ENCODE measurements at regions not wholly inside any gene's neighbourhood (a gene's known extent, or its start where the extent isn't known, plus 50 kb on each side); places are given as distances from the start of the nearest gene placed in this dataset.
"Not testable (repeated sequence)": the region's sequence is repeated elsewhere in the genome, so short reads cannot be mapped to it uniquely, and the experiment has no call there.

DNA sequence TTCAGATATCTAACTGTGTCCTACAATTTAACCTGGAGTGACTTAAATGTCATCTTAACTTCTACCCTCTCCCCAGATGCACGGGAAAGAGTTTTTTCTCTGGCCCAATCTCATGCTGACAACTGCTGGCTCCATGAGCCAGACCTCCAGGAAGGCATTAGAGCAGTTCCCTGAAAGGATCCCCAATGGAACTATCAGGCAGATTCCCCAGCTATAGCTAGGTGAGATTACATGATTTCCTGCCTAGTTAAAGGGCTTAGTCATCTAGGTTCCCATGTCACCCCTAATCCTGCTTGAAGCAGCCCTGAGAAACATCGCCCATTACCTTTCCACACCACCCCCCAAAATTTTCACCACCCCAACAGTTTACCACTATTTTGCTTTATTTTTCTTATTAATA, 373.5 kb upstream of the TRPC7 start:
- no peaks in the 10 kb centered on the region for H3K36me3 Mint-ChIP-seq
- DNase-seq (ENCODE audit: low spot score), result no peak

DNA sequence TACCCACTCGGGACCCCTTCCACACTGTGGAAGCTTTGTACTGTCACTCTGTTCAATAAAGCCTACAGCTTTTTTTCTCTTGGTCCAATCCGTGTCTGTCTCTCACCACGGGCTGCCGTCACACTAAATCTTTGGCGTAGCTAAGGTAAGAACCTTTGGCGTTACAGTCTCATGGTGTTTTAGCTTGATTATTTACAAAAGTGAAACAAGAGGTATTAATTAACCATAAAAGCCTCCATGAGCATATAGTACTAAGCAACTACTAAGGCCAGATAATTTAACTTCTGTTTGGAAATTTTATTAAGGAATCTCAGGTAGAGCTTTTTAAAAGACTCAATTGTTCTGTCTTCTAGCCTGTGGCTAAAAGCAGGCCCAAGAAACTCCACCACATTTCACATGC, 370.7 kb upstream of the TRPC7 start:
- Mint-ChIP-seq H3K27me3 (ENCODE audit: insufficient read depth, low read depth) (peaks cover 5% of the 10 kb centered on the region), H3K9me3 (peaks cover 5% of the 10 kb centered on the region), H3K27ac (no peak overlapping the region), H3K36me3 (no peaks in the 10 kb centered on the region), H3K4me1 (peaks cover 8% of the 10 kb centered on the region), H3K4me3 (no peak overlapping the region)
- Histone ChIP-seq H4K20me1 (ENCODE audit: low read depth) (no peaks in the 10 kb centered on the region), H3K4me3 (no peak overlapping the region), H3K79me2 (ENCODE audit: low read depth) (no peaks in the 10 kb centered on the region), H2AFZ (replicated peaks) (no peak overlapping the region), H3K4me1 (no peaks in the 10 kb centered on the region), H3K36me3 (no peaks in the 10 kb centered on the region), H3K27ac (no peak overlapping the region), H3K9ac (no peak overlapping the region), H3K9me3 (ENCODE audit: low read depth) (no peaks in the 10 kb centered on the region), H3K4me2 (no peak overlapping the region), H3F3A (ENCODE audit: low read depth) (no peaks in the 10 kb centered on the region), H3K27me3 (no peaks in the 10 kb centered on the region)
- no peak for TF ChIP-seq EZH2phosphoT487 (IDR thresholded peaks at IDR 0.05)
- TF ChIP-seq, protein P1, sequence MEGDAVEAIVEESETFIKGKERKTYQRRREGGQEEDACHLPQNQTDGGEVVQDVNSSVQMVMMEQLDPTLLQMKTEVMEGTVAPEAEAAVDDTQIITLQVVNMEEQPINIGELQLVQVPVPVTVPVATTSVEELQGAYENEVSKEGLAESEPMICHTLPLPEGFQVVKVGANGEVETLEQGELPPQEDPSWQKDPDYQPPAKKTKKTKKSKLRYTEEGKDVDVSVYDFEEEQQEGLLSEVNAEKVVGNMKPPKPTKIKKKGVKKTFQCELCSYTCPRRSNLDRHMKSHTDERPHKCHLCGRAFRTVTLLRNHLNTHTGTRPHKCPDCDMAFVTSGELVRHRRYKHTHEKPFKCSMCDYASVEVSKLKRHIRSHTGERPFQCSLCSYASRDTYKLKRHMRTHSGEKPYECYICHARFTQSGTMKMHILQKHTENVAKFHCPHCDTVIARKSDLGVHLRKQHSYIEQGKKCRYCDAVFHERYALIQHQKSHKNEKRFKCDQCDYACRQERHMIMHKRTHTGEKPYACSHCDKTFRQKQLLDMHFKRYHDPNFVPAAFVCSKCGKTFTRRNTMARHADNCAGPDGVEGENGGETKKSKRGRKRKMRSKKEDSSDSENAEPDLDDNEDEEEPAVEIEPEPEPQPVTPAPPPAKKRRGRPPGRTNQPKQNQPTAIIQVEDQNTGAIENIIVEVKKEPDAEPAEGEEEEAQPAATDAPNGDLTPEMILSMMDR (IDR thresholded peaks at IDR 0.05), result no peak
- TF ChIP-seq EZH2 (IDR thresholded peaks at IDR 0.05), result no peak
- DNase-seq (ENCODE audit: low spot score), result no peak

More for the DNA sequence above, 373.5 kb upstream of the TRPC7 start:
- Histone ChIP-seq H3F3A (ENCODE audit: low read depth) (no peaks in the 10 kb centered on the region), H4K20me1 (ENCODE audit: low read depth) (no peaks in the 10 kb centered on the region), H3K4me2 (no peak overlapping the region), H3K9ac (no peak overlapping the region), H3K79me2 (ENCODE audit: low read depth) (no peaks in the 10 kb centered on the region), H3K4me1 (no peaks in the 10 kb centered on the region), H3K27me3 (no peaks in the 10 kb centered on the region), H3K9me3 (ENCODE audit: low read depth) (no peaks in the 10 kb centered on the region), H2AFZ (replicated peaks) (no peak overlapping the region), H3K27ac (no peak overlapping the region), H3K36me3 (no peaks in the 10 kb centered on the region), H3K4me3 (no peak overlapping the region)
- no peak overlapping the region for H3K4me3 Mint-ChIP-seq
- peaks cover 20% of the 10 kb centered on the region for H3K9me3 Mint-ChIP-seq
- H3K27me3 Mint-ChIP-seq (ENCODE audit: insufficient read depth, low read depth), result peaks cover 5% of the 10 kb centered on the region
- H3K4me1 Mint-ChIP-seq, result peaks cover 7% of the 10 kb centered on the region
- no peak overlapping the region for H3K27ac Mint-ChIP-seq
- TF ChIP-seq EZH2phosphoT487 (IDR thresholded peaks at IDR 0.05), result no peak
- no peak for TF ChIP-seq EZH2 (IDR thresholded peaks at IDR 0.05)
- TF ChIP-seq, protein P1 (IDR thresholded peaks at IDR 0.05), result no peak

DNA sequence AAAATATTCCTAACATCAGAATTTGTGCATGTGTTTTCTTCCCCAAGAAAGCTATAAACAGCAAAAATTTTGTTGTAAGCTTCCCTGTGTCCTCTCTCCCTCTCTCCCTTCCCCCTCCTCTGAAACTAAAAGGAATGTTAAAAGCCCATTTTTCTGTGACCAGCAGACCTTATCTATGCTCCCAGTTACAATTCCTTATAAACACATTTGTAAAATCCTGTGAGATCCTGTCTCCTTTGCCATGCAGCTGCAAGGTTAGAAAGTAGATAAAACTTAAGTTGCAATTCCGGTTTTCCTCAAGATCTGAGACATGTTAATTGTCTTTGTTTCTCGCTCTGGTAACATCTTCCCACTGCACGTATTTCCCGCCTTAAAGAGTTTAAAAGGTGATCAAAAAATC, 370.3 kb upstream of the TRPC7 start:
- H3K36me3 Mint-ChIP-seq; H3K27me3 Mint-ChIP-seq (ENCODE audit: insufficient read depth, low read depth); H3F3A ChIP-seq (ENCODE audit: low read depth); H3K4me2 ChIP-seq; H3K9ac ChIP-seq; H3K9me3 Mint-ChIP-seq; H3K27ac Mint-ChIP-seq; H3K4me3 Mint-ChIP-seq; H3K9me3 ChIP-seq (ENCODE audit: low read depth); H3K4me1 ChIP-seq; H3K4me3 ChIP-seq; H2AFZ ChIP-seq (replicated peaks); DNase-seq (ENCODE audit: low spot score); H3K79me2 ChIP-seq (ENCODE audit: low read depth); H4K20me1 ChIP-seq (ENCODE audit: low read depth); H3K27ac ChIP-seq; H3K4me1 Mint-ChIP-seq; H3K36me3 ChIP-seq; H3K27me3 ChIP-seq: not testable (repeated sequence)

DNA sequence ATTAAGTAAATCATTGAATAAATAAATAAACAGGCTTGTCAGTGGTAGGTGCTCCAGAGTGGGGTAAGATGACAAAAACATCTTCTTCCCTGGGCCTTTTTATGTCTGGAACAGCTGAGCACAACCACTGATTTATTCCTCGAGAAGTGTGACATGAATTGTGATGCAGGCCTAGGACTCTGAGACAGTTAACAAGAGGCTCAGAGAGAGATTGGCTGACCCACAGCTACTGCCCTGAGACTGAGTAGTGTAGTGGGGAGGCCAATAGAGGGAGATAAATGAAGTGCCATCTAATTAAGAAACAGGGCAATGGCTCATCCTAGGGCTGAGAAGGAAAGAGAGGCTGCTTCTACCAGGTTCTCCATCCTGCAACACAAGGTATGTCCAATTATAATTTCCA, 369.3 kb upstream of the TRPC7 start:
- H3K27ac ChIP-seq, result no peak overlapping the region
- Mint-ChIP-seq H3K36me3 (no peaks in the 10 kb centered on the region), H3K4me3 (no peak overlapping the region), H3K9me3 (peaks cover 5% of the 10 kb centered on the region), H3K27ac (no peak overlapping the region), H3K27me3 (ENCODE audit: insufficient read depth, low read depth) (peaks cover 2% of the 10 kb centered on the region), H3K4me1 (peaks cover 11% of the 10 kb centered on the region)
- H3K4me1 ChIP-seq, result no peaks in the 10 kb centered on the region
- DNase-seq (ENCODE audit: low spot score), result no peak
- no peaks in the 10 kb centered on the region for H3K79me2 ChIP-seq (ENCODE audit: low read depth)
- no peaks in the 10 kb centered on the region for H4K20me1 ChIP-seq (ENCODE audit: low read depth)
- H3K4me2 ChIP-seq, result no peak overlapping the region
- H3K27me3 ChIP-seq, result no peaks in the 10 kb centered on the region
- no peak overlapping the region for H2AFZ ChIP-seq (replicated peaks)
- H3K36me3 ChIP-seq, result no peaks in the 10 kb centered on the region
- TF ChIP-seq, protein P1 (IDR thresholded peaks at IDR 0.05), result no peak
- TF ChIP-seq EZH2phosphoT487 (IDR thresholded peaks at IDR 0.05), result no peak
- no peaks in the 10 kb centered on the region for H3F3A ChIP-seq (ENCODE audit: low read depth)
- H3K9me3 ChIP-seq (ENCODE audit: low read depth), result no peaks in the 10 kb centered on the region
- H3K4me3 ChIP-seq, result no peak overlapping the region
- no peak overlapping the region for H3K9ac ChIP-seq

Data from neural progenitor cell (in vitro differentiated cells).